A549 (cell line): ENCODE measurements at regions not wholly inside any gene's neighbourhood (a gene's known extent, or its start where the extent isn't known, plus 50 kb on each side); places are given as distances from the start of the nearest gene placed in this dataset.

ENCODE experiments used
- CEBPB ChIP-seq, 2 experiments: fragments of >200 bp in 1 of 2; sonication (Bioruptor Twin) in 1 of 2; formaldehyde crosslinking in 1 of 2; IDR thresholded peaks; 2 replicates each; pipeline ENCODE4 v1.6.1; 2012 to 2016
- CTCF ChIP-seq: fragments of >200 bp; sonication (Bioruptor Twin); formaldehyde crosslinking; IDR thresholded peaks from 3 replicates; pipeline ENCODE4 v1.5.1; 2016
- FOSL2 ChIP-seq, 2 experiments: fragments of 450-650 bp in 1 of 2; fragments of >200 bp in 1 of 2; sonication (Bioruptor Twin) in 1 of 2; formaldehyde crosslinking; IDR thresholded peaks; 2 replicates each; pipeline versions ENCODE4 v1.5.0 to v1.6.1; 2016 to 2020; ENCODE audit warnings: mild to moderate bottlenecking in 1 of 2, moderate library complexity in 1 of 2
- MYC ChIP-seq: IDR thresholded peaks from 2 replicates; pipeline ENCODE4 v1.6.1; 2012; ENCODE audit warnings: mild to moderate bottlenecking, inconsistent platforms, low read length, improper control_type of control experiment, borderline replicate concordance
- POLR2A ChIP-seq: IDR thresholded peaks from 2 replicates; pipeline ENCODE4 v1.6.1; 2012; ENCODE audit warnings: mild to moderate bottlenecking, low read length
- POLR2AphosphoS2 ChIP-seq: conservative IDR thresholded peaks from 2 replicates; pipeline ENCODE4 v1.6.1; 2012; ENCODE audit warnings: low read length, improper control_type of control experiment, inconsistent platforms
- RAD21 ChIP-seq, 2 experiments: fragments of >200 bp in 1 of 2; sonication (Bioruptor Twin) in 1 of 2; formaldehyde crosslinking in 1 of 2; IDR thresholded peaks in 1 of 2; conservative IDR thresholded peaks in 1 of 2; 2 replicates in 1 of 2; 3 replicates in 1 of 2; pipeline ENCODE4 v1.6.1; 2012 to 2018; ENCODE audit warnings: inconsistent platforms in 1 of 2
- RFX5 ChIP-seq: fragments of 450-650 bp; IDR thresholded peaks from 2 replicates; pipeline ENCODE4 v1.7.1; 2014; ENCODE audit warnings: antibody characterized with exemption, mild to moderate bottlenecking, moderate library complexity
- RNF2 ChIP-seq: fragments of 200-600 bp; sonication (generic); IDR thresholded peaks from 2 replicates; pipeline ENCODE4 v1.6.1; 2016; ENCODE audit warnings: low read depth, mild to moderate bottlenecking, antibody characterized with exemption, moderate library complexity, borderline replicate concordance
- ZC3H11A ChIP-seq: fragments of 450-650 bp; IDR thresholded peaks from 2 replicates; pipeline ENCODE4 v1.6.1; 2014; ENCODE audit warnings: antibody characterized with exemption, mild to moderate bottlenecking
- ZSCAN20 ChIP-seq: fragments of 250-450 bp; sonication (Bioruptor Pico); IDR thresholded peaks from 2 replicates; pipeline ENCODE4 v1.8.0; 2022; ENCODE audit warnings: mild to moderate bottlenecking, moderate library complexity
- TF ChIP-seq, protein P1 (sequence below): fragments of 150-350 bp; IDR thresholded peaks from 2 replicates; pipeline ENCODE4 v1.6.1; 2014; ENCODE audit warnings: low read depth, mild to moderate bottlenecking, low read length
- TF ChIP-seq, protein P2 (sequence below): fragments of 200-600 bp; sonication (generic); IDR thresholded peaks from 2 replicates; pipeline ENCODE4 v1.6.1; 2016; ENCODE audit warnings: antibody characterized with exemption, mild to moderate bottlenecking, moderate library complexity
- TF ChIP-seq, protein P3 (sequence below): IDR thresholded peaks from 2 replicates; pipeline ENCODE4 v1.6.1; 2012

- TF ChIP-seq CEBPB (IDR thresholded peaks at IDR 0.05) (no peak), ZSCAN20 (CRISPR knock-in tag) (no peak), POLR2A (no peak), CTCF (no peak), MYC (no peak), RFX5 (no peak), FOSL2 (IDR thresholded peaks at IDR 0.05) (no peak), FOSL2 (CRISPR knock-in tag; IDR thresholded peaks at IDR 0.05) (no peak), ZC3H11A (no peak), RNF2 (no peak), RAD21 (conservative IDR thresholded peaks at IDR 0.05 in 1 of 2, IDR thresholded peaks at IDR 0.05 in 1 of 2) (no peak), POLR2AphosphoS2 (no peak)
- TF ChIP-seq, protein P1, sequence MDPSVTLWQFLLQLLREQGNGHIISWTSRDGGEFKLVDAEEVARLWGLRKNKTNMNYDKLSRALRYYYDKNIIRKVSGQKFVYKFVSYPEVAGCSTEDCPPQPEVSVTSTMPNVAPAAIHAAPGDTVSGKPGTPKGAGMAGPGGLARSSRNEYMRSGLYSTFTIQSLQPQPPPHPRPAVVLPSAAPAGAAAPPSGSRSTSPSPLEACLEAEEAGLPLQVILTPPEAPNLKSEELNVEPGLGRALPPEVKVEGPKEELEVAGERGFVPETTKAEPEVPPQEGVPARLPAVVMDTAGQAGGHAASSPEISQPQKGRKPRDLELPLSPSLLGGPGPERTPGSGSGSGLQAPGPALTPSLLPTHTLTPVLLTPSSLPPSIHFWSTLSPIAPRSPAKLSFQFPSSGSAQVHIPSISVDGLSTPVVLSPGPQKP: no peak
- TF ChIP-seq, protein P2, sequence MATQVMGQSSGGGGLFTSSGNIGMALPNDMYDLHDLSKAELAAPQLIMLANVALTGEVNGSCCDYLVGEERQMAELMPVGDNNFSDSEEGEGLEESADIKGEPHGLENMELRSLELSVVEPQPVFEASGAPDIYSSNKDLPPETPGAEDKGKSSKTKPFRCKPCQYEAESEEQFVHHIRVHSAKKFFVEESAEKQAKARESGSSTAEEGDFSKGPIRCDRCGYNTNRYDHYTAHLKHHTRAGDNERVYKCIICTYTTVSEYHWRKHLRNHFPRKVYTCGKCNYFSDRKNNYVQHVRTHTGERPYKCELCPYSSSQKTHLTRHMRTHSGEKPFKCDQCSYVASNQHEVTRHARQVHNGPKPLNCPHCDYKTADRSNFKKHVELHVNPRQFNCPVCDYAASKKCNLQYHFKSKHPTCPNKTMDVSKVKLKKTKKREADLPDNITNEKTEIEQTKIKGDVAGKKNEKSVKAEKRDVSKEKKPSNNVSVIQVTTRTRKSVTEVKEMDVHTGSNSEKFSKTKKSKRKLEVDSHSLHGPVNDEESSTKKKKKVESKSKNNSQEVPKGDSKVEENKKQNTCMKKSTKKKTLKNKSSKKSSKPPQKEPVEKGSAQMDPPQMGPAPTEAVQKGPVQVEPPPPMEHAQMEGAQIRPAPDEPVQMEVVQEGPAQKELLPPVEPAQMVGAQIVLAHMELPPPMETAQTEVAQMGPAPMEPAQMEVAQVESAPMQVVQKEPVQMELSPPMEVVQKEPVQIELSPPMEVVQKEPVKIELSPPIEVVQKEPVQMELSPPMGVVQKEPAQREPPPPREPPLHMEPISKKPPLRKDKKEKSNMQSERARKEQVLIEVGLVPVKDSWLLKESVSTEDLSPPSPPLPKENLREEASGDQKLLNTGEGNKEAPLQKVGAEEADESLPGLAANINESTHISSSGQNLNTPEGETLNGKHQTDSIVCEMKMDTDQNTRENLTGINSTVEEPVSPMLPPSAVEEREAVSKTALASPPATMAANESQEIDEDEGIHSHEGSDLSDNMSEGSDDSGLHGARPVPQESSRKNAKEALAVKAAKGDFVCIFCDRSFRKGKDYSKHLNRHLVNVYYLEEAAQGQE: no peak
- TF ChIP-seq, protein P3, sequence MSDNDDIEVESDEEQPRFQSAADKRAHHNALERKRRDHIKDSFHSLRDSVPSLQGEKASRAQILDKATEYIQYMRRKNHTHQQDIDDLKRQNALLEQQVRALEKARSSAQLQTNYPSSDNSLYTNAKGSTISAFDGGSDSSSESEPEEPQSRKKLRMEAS: no peak
Observed at GRCh38 chr12:89976866-89977265, 268.2 kb upstream of the ATP2B1 start.
